ENCODE measurements at regions not wholly inside any gene's neighbourhood (a gene's known extent, or its start where the extent isn't known, plus 50 kb on each side); places are given as distances from the start of the nearest gene placed in this dataset.
"Not testable (repeated sequence)": the region's sequence is repeated elsewhere in the genome, so short reads cannot be mapped to it uniquely, and the experiment has no call there.

DNA sequence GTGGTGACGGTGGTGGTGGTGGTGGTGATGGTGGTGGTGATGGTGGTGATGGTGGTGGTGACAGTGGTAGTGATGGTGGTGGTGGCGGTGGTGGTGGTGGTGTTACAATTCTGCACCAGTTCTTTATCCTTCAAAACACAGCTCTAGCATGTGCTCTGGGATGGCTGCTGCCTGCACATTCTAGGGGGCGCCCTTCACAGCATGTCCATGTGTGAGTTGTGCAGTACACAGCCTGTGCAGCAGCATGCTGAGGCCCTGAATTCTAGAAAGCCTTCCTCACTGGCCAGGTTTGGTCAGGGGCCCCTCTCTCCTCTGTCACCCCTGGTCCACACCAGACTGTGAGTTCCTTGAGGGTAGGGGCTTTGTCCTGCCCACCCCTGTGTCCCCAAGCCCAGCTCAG, 67.7 kb downstream of the MATN1 start:
- no peak for DNase-seq (ENCODE audit: low read depth)
- peaks cover 18% of the 10 kb centered on the region for H3K27me3 ChIP-seq (ENCODE audit: control insufficient read depth, insufficient read depth, low read length)
- TF ChIP-seq, protein P1, sequence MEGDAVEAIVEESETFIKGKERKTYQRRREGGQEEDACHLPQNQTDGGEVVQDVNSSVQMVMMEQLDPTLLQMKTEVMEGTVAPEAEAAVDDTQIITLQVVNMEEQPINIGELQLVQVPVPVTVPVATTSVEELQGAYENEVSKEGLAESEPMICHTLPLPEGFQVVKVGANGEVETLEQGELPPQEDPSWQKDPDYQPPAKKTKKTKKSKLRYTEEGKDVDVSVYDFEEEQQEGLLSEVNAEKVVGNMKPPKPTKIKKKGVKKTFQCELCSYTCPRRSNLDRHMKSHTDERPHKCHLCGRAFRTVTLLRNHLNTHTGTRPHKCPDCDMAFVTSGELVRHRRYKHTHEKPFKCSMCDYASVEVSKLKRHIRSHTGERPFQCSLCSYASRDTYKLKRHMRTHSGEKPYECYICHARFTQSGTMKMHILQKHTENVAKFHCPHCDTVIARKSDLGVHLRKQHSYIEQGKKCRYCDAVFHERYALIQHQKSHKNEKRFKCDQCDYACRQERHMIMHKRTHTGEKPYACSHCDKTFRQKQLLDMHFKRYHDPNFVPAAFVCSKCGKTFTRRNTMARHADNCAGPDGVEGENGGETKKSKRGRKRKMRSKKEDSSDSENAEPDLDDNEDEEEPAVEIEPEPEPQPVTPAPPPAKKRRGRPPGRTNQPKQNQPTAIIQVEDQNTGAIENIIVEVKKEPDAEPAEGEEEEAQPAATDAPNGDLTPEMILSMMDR (IDR thresholded peaks at IDR 0.05; ENCODE audit: insufficient read depth, low read length, poor library complexity, severe bottlenecking): no peak
- no peaks in the 10 kb centered on the region for H3K36me3 ChIP-seq (ENCODE audit: control insufficient read depth, insufficient read depth, low read length)
- H3K4me3 ChIP-seq (ENCODE audit: low read depth, low read length): no peak overlapping the region

DNA sequence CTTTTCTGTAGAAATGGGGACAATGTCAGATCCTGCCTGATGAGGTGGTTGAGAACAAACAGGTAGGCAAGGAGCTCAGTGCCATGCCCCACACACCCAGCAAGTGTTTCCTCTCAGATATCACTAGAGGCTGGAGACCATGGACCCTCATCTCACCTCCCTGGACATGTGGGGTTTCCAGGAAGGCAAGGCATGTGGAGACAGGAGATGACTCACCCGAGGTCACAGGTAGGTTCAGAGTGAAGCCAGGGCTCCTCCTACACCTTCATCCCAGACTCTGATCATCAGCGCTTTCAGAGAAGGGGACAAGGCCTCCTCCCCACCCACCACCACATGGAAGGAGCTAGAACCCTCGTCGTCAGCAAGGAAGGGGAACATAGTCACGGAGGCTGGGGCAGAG, 69.2 kb downstream of the MATN1 start:
- TF ChIP-seq, protein P1 (IDR thresholded peaks at IDR 0.05; ENCODE audit: insufficient read depth, low read length, poor library complexity, severe bottlenecking): no peak
- DNase-seq (ENCODE audit: low read depth): no peak
- Histone ChIP-seq H3K36me3 (ENCODE audit: control insufficient read depth, insufficient read depth, low read length) (no peaks in the 10 kb centered on the region), H3K27me3 (ENCODE audit: control insufficient read depth, insufficient read depth, low read length) (peaks cover 20% of the 10 kb centered on the region), H3K4me3 (ENCODE audit: low read depth, low read length) (no peak overlapping the region)

DNA sequence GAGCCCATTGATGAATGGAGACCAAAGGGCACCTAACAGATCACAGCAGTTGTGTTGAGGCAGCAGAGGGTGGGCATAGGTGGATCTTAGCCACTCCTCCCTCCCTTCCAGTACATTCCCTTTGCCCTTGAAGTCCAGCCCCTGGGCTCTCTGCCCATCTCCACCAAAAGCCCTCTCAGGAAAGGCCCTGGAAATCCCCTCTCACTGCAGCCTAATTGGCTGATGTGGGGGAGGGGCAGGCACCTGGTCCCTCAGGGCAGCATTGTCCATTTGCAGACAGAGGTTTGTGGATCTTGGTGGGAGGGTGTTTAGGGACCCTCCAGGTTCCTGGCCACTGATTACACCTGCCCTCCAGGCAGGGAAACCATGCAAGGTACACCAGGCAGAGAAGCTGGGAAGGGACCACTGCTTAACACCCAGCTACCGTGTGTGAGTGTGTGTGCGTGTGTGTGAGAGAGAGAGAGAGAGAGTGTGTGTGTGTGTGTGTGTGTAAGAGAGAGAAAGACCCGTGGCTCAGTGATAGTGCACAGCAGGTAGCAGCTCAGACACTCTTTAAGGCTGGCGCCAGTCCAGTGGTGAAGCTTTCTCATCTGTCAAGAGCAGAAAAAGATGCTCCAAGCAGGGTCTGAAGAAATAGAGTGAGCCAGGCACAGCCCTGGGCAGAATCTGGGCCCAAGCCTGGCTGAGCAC, 71.1 kb downstream of the MATN1 start:
- DNase-seq (ENCODE audit: low read depth): no peak
- no peak overlapping the region for H3K4me3 ChIP-seq (ENCODE audit: low read depth, low read length)
- no peaks in the 10 kb centered on the region for H3K36me3 ChIP-seq (ENCODE audit: control insufficient read depth, insufficient read depth, low read length)
- H3K27me3 ChIP-seq (ENCODE audit: control insufficient read depth, insufficient read depth, low read length): peaks cover 12% of the 10 kb centered on the region
- TF ChIP-seq, protein P1 (IDR thresholded peaks at IDR 0.05; ENCODE audit: insufficient read depth, low read length, poor library complexity, severe bottlenecking): no peak

DNA sequence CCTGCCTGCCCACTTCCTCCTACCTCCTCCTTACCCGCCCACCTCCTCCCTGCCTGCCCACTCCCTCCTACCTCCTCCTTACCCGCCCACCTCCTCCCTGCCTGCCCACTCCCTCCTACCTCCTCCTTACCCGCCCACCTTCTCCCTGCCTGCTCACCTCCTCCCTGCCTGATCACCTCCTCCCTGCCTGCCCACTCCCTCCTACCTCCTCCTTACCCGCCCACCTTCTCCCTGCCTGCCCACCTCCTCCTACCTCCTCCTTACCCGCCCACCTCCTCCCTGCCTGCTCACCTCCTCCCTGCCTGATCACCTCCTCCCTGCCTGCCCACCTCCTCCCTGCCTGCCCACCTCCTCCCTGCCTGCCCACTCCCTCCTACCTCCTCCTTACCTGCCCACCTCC, 72.0 kb downstream of the MATN1 start:
- DNase-seq (ENCODE audit: low read depth); H3K27me3 ChIP-seq (ENCODE audit: control insufficient read depth, insufficient read depth, low read length); H3K36me3 ChIP-seq (ENCODE audit: control insufficient read depth, insufficient read depth, low read length); H3K4me3 ChIP-seq (ENCODE audit: low read depth, low read length): not testable (repeated sequence)

DNA sequence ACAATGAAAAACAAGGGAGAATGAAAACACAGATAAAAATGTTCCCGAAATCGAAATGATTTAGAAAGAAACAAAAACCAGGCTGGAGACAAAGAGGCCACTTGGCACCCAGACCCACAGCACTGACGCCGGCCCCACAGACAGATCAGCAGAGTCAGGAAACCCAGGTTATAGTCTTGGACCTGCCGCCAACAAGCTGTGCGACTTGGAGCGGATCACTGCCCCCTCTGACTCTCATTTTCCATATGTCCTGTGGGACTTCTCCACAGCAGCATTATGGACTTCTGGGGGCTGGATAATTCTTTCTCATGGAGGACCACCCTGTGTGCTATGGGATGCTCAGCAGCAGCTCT, 72.4 kb downstream of the MATN1 start:
- DNase-seq (ENCODE audit: low read depth): no peak
- H3K4me3 ChIP-seq (ENCODE audit: low read depth, low read length): no peak overlapping the region
- TF ChIP-seq, protein P1 (IDR thresholded peaks at IDR 0.05; ENCODE audit: insufficient read depth, low read length, poor library complexity, severe bottlenecking): no peak

DNA sequence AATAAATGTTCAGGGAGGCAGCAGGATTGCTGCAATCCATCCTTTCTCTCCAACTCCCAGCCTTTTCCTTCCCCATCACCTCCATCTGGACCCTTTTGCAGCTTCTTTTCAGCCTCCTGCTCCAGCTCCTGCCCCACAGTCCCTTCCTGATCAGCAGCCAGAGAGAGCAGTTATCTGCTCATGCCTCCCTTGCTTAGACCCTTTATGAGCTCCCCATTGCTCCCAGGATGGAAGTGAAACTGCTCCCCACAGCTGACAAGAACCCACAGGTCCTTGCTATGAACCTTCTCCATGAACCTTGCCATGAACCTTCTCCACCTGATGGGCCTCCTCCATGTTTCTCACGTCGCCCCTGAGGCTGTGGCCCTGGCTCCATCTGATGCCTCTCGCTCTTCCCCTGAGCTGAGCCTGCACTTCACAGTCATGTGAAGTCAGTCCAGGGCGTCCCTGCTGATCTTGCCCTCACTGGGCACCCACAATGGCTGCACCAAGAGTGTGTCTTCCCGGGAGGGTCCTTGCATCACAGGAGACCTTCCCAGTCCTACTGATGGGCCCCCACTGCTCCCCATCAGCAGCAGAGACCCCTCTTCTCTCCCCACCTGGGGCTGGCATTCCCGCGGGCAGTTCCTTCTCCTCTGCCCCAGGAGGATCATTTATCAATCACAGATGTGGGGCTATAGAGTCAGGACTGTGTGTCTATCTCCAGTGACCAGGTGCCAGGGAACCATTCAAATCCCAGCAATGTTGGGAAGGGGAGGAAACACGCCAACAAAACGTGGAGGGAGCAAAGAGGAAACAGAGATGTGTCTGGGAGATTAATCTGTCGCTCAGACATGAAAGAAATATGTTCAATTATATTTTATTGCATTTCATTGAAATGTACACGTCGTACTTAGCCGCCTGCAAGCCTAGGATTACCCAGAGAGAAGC, 73.1 kb downstream of the MATN1 start:
- Histone ChIP-seq H3K4me3 (ENCODE audit: low read depth, low read length) (no peak overlapping the region), H3K36me3 (ENCODE audit: control insufficient read depth, insufficient read depth, low read length) (no peaks in the 10 kb centered on the region), H3K27me3 (ENCODE audit: control insufficient read depth, insufficient read depth, low read length) (peaks cover 9% of the 10 kb centered on the region)
- TF ChIP-seq, protein P1 (IDR thresholded peaks at IDR 0.05; ENCODE audit: insufficient read depth, low read length, poor library complexity, severe bottlenecking): no peak
- DNase-seq (ENCODE audit: low read depth): no peak

More for the DNA sequence above, 72.4 kb downstream of the MATN1 start:
- Histone ChIP-seq H3K27me3 (ENCODE audit: control insufficient read depth, insufficient read depth, low read length) (peaks cover 9% of the 10 kb centered on the region), H3K36me3 (ENCODE audit: control insufficient read depth, insufficient read depth, low read length) (no peaks in the 10 kb centered on the region)

Data from kidney epithelial cell (primary cell).